OCI-LY3 (cell line): ENCODE measurements at regions not wholly inside any gene's neighbourhood (a gene's known extent, or its start where the extent isn't known, plus 50 kb on each side); places are given as distances from the start of the nearest gene placed in this dataset.

Experiments used
- EZH2phosphoT487 ChIP-seq: fragments of 200-600 bp; shearing (Covaris generic); IDR thresholded peaks from 2 replicates; pipeline ENCODE4 v1.6.1; 2018; ENCODE audit warnings: antibody characterized with exemption, mixed run types, low read depth
- TF ChIP-seq, protein P1 (sequence below): fragments of 200-600, 300-600 bp; sonication (generic); IDR thresholded peaks from 2 replicates; pipeline ENCODE4 v1.5.1; 2014; ENCODE audit warnings: antibody characterized with exemption, low read length, low read depth

DNA sequence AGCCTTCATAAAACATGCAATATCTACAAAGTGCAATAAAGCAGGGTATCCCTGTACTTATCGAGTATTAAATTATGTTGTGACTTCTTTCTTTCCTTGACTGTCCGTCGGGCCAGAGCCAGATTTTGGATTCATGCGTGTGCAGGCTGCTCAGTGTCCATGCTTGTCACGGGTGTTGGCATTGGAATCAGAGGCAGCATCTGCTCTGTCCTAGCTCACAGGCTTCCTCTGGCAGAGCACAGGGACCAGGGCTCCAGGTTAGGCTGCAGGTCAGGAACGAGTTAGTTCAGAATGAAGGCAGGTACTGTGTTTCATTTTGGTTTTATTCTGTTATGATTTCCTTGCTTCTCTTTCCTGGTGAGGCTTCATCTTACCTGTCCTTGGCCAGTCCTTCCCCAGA, 249.8 kb downstream of the AUH start:
- no peak for TF ChIP-seq EZH2phosphoT487
- TF ChIP-seq, protein P1, sequence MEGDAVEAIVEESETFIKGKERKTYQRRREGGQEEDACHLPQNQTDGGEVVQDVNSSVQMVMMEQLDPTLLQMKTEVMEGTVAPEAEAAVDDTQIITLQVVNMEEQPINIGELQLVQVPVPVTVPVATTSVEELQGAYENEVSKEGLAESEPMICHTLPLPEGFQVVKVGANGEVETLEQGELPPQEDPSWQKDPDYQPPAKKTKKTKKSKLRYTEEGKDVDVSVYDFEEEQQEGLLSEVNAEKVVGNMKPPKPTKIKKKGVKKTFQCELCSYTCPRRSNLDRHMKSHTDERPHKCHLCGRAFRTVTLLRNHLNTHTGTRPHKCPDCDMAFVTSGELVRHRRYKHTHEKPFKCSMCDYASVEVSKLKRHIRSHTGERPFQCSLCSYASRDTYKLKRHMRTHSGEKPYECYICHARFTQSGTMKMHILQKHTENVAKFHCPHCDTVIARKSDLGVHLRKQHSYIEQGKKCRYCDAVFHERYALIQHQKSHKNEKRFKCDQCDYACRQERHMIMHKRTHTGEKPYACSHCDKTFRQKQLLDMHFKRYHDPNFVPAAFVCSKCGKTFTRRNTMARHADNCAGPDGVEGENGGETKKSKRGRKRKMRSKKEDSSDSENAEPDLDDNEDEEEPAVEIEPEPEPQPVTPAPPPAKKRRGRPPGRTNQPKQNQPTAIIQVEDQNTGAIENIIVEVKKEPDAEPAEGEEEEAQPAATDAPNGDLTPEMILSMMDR, result no peak
